HCT116 (cell line): ENCODE measurements at regions not wholly inside any gene's neighbourhood (a gene's known extent, or its start where the extent isn't known, plus 50 kb on each side); places are given as distances from the start of the nearest gene placed in this dataset.

Experiments
- ATAC-seq: fragments of 200-7000 bp; cut with Tn5 transposase; 2 replicates; pipeline ENCODE4 v1.9.1; 2020; ENCODE audit warnings: mild to moderate bottlenecking, moderate library complexity
- BruUV-seq: library from RNA; stranded (reverse); fragments of 400-500 nt; replicated peaks from 2 replicates; lab custom pipeline; 2021; lab: Mats Ljungman, UMichigan
- CTCF ChIA-PET: fragments of 300-600 bp; sonication (Branson Sonifier 250); formaldehyde crosslinking; loops from one replicate; lab custom pipeline; 2021; ENCODE audit warnings: antibody characterized with exemption; lab: Charles Lee
- POLR2A ChIA-PET: fragments of 300-600, 350-600 bp; sonication (Branson Sonifier 250); formaldehyde crosslinking; loops from one replicate; lab custom pipeline; 2021; ENCODE audit warnings: antibody characterized with exemption; lab: Charles Lee
- RAD21 ChIA-PET, 2 experiments: fragments of 300-600 bp; sonication (Branson Sonifier 250); formaldehyde crosslinking; loops; one replicate each; lab custom pipeline; 2023; ENCODE audit warnings: low total read pairs in 2 of 2; ENCODE audit not compliant: uncharacterized antibody in 2 of 2, unreplicated experiment in 2 of 2, low non-redundant PET in 1 of 2; lab: Charles Lee
- DNase-seq: peaks from one replicate; pipeline ENCODE4 v3.0.0-alpha.2; 2010; ENCODE audit warnings: low read depth, low spot score
- H2AFZ ChIP-seq: fragments of 200-600 bp; shearing (Covaris generic), sonication (generic); 2 replicates; pipeline ENCODE4 v1.6.1; 2017; ENCODE audit warnings: low read depth, mixed run types, mixed read lengths, antibody characterized with exemption, low read length; ENCODE audit not compliant: poor library complexity, severe bottlenecking
- H3K27ac ChIP-seq: 2 replicates; pipeline ENCODE4 v1.5.1; 2012; ENCODE audit warnings: low read depth, low read length
- H3K27me3 ChIP-seq: fragments of 200-600 bp; sonication (generic); 2 replicates; pipeline ENCODE4 v1.6.1; 2016; ENCODE audit warnings: mixed run types, low read length, mixed read lengths; ENCODE audit not compliant: insufficient read depth
- H3K36me3 ChIP-seq, 2 experiments: fragments of 200-500 bp in 1 of 2; fragments of 200-600 bp in 1 of 2; sonication (Bioruptor generic) in 1 of 2; sonication (generic) in 1 of 2; 2 replicates each; pipeline versions ENCODE4 v1.5.1 to v1.6.1; 2014 to 2016; ENCODE audit warnings: low read length in 2 of 2, inconsistent platforms in 1 of 2, mixed read lengths in 1 of 2, mixed run types in 1 of 2; ENCODE audit not compliant: insufficient read depth in 2 of 2, control insufficient read depth in 1 of 2
- H3K4me1 ChIP-seq, 2 experiments: fragments of 200-600 bp in 1 of 2; sonication (generic) in 1 of 2; 2 replicates each; pipeline versions ENCODE4 v1.5.1 to v1.6.1; 2012 to 2017; ENCODE audit warnings: low read length in 2 of 2, inconsistent platforms in 1 of 2, mild to moderate bottlenecking in 1 of 2, mixed read lengths in 1 of 2, mixed run types in 1 of 2, moderate library complexity in 1 of 2; ENCODE audit not compliant: insufficient read depth in 2 of 2, control insufficient read depth in 1 of 2
- H3K4me2 ChIP-seq: fragments of 200-600 bp; sonication (generic); 2 replicates; pipeline ENCODE4 v1.6.1; 2017; ENCODE audit warnings: mixed run types, low read length, mixed read lengths
- H3K4me3 ChIP-seq, 2 experiments: fragments of 200-600 bp in 1 of 2; sonication (generic) in 1 of 2; replicated peaks in 1 of 2; 2 replicates each; pipeline ENCODE4 v1.5.1; 2011 to 2016; ENCODE audit warnings: low read length in 2 of 2, control low read depth in 1 of 2, low read depth in 1 of 2, mild to moderate bottlenecking in 1 of 2, mixed read lengths in 1 of 2, mixed run types in 1 of 2
- H3K79me2 ChIP-seq: fragments of 200-600 bp; sonication (generic); 2 replicates; pipeline ENCODE4 v1.6.1; 2017; ENCODE audit warnings: mild to moderate bottlenecking, mixed run types, low read length, moderate library complexity, mixed read lengths; ENCODE audit not compliant: insufficient read depth
- H3K9ac ChIP-seq: fragments of 200-600 bp; sonication (generic); 2 replicates; pipeline ENCODE4 v1.6.1; 2016; ENCODE audit warnings: low read length, mixed read lengths
- H3K9me2 ChIP-seq: fragments of 200-600 bp; sonication (generic), shearing (Covaris generic); 2 replicates; pipeline ENCODE4 v1.6.1; 2017; ENCODE audit warnings: mixed run types, mild to moderate bottlenecking, moderate library complexity; ENCODE audit not compliant: insufficient read depth
- H3K9me3 ChIP-seq, 2 experiments: fragments of 200-500 bp in 1 of 2; fragments of 200-600 bp in 1 of 2; sonication (Bioruptor generic) in 1 of 2; sonication (generic) in 1 of 2; 2 replicates each; pipeline ENCODE4 v1.6.1; 2014 to 2017; ENCODE audit warnings: low read length in 2 of 2, mixed read lengths in 2 of 2, inconsistent platforms in 1 of 2, low read depth in 1 of 2, mild to moderate bottlenecking in 1 of 2, mixed run types in 1 of 2, moderate library complexity in 1 of 2; ENCODE audit not compliant: control insufficient read depth in 1 of 2, insufficient read depth in 1 of 2
- H4K20me1 ChIP-seq: fragments of 200-600 bp; sonication (generic), shearing (Covaris generic); 2 replicates; pipeline ENCODE4 v1.6.1; 2017; ENCODE audit warnings: mixed run types, mild to moderate bottlenecking, moderate library complexity; ENCODE audit not compliant: insufficient read depth
- ATF3 ChIP-seq: IDR thresholded peaks from 2 replicates; pipeline ENCODE4 v1.6.1; 2012
- CBX3 ChIP-seq: IDR thresholded peaks from 2 replicates; pipeline ENCODE4 v1.6.1; 2012; ENCODE audit warnings: low read depth
- CTCF ChIP-seq, 3 experiments: fragments of 200-600 bp in 1 of 3; sonication (generic) in 1 of 3; IDR thresholded peaks in 2 of 3; conservative IDR thresholded peaks in 1 of 3; 2 replicates each; pipeline ENCODE4 v1.5.1; 2012 to 2017; ENCODE audit warnings: low read depth in 2 of 3, low read length in 2 of 3, antibody characterized with exemption in 1 of 3, borderline replicate concordance in 1 of 3, control low read depth in 1 of 3, mild to moderate bottlenecking in 1 of 3, mixed read lengths in 1 of 3, mixed run types in 1 of 3, moderate library complexity in 1 of 3; ENCODE audit not compliant: insufficient read depth in 1 of 3
- EGR1 ChIP-seq: IDR thresholded peaks from 2 replicates; pipeline ENCODE4 v1.6.1; 2012; ENCODE audit warnings: low read depth
- EZH2 ChIP-seq: fragments of 200-600 bp; sonication (generic); IDR thresholded peaks from 2 replicates; pipeline ENCODE4 v1.6.1; 2017; ENCODE audit warnings: antibody characterized with exemption, mixed run types
- EZH2phosphoT487 ChIP-seq: fragments of 200-600 bp; IDR thresholded peaks from 2 replicates; pipeline ENCODE4 v1.6.1; 2018; ENCODE audit warnings: antibody characterized with exemption, borderline replicate concordance
- JUND ChIP-seq: IDR thresholded peaks from 2 replicates; pipeline ENCODE4 v1.6.1; 2012
- POLR2A ChIP-seq: IDR thresholded peaks from 2 replicates; pipeline ENCODE4 v1.7.0; 2011; ENCODE audit warnings: borderline replicate concordance; ENCODE audit not compliant: insufficient read depth, insufficient read length; ENCODE audit errors: extremely low read depth
- RAD21 ChIP-seq: IDR thresholded peaks from 2 replicates; pipeline ENCODE4 v1.6.1; 2012; ENCODE audit warnings: low read depth, mild to moderate bottlenecking
- SIN3A ChIP-seq: IDR thresholded peaks from 2 replicates; pipeline ENCODE4 v1.6.1; 2012; ENCODE audit warnings: low read depth
- SP1 ChIP-seq: IDR thresholded peaks from 2 replicates; pipeline ENCODE4 v1.6.1; 2012; ENCODE audit warnings: low read depth
- YY1 ChIP-seq: IDR thresholded peaks from 2 replicates; pipeline ENCODE4 v1.6.1; 2011; ENCODE audit warnings: low read length, low read depth, moderate library complexity, mild to moderate bottlenecking; ENCODE audit not compliant: insufficient replicate concordance; ENCODE audit errors: extremely low read depth
- ZFX ChIP-seq: fragments of 450-650 bp; IDR thresholded peaks from 2 replicates; pipeline ENCODE4 v1.6.1; 2017
- ZNF274 ChIP-seq: fragments of 200-500 bp; sonication (Bioruptor generic); IDR thresholded peaks from 2 replicates; pipeline ENCODE4 v1.6.1; 2014; ENCODE audit warnings: mild to moderate bottlenecking, low read depth, low read length, inconsistent platforms
- intact Hi-C: fragments of 100-400 bp; cut with micrococcal nuclease; formaldehyde crosslinking; loops from 2 replicates; pipeline ENCODE4 v1.10.0; 2022
- TF ChIP-seq, protein P1 (sequence below): IDR thresholded peaks from 2 replicates; pipeline ENCODE4 v1.6.1; 2012; ENCODE audit warnings: low read depth

- intact Hi-C loops, result no loop called here
- no peak for ATAC-seq
- Histone ChIP-seq H3K4me3 (no peak overlapping the region), H3K27ac (no peak overlapping the region), H2AFZ (no peak overlapping the region), H3K79me2 (no peaks in the 10 kb centered on the region), H4K20me1 (no peaks in the 10 kb centered on the region), H3K27me3 (no peaks in the 10 kb centered on the region), H3K9me2 (no peaks in the 10 kb centered on the region), H3K4me1 (no peaks in the 10 kb centered on the region), H3K4me2 (no peak overlapping the region), H3K9me3 (no peaks in the 10 kb centered on the region), H3K36me3 (no peaks in the 10 kb centered on the region), H3K9ac (no peak overlapping the region)
- no TSS peak for BruUV-seq
- ChIA-PET RAD21 (no interaction called here), POLR2A (no interaction called here), CTCF (no interaction called here)
- DNase-seq, result no peak
- TF ChIP-seq ZNF274, result no peak
- no peak for TF ChIP-seq EZH2
- TF ChIP-seq POLR2A, result no peak
- TF ChIP-seq SP1, result no peak
- no peak for TF ChIP-seq CBX3
- no peak for TF ChIP-seq EGR1
- TF ChIP-seq, all 23 proteins: peak for 0
These were observed 157.4 kb downstream of the KLHL28 start for GRCh38 chr14:44804391-44804790.

DNA sequence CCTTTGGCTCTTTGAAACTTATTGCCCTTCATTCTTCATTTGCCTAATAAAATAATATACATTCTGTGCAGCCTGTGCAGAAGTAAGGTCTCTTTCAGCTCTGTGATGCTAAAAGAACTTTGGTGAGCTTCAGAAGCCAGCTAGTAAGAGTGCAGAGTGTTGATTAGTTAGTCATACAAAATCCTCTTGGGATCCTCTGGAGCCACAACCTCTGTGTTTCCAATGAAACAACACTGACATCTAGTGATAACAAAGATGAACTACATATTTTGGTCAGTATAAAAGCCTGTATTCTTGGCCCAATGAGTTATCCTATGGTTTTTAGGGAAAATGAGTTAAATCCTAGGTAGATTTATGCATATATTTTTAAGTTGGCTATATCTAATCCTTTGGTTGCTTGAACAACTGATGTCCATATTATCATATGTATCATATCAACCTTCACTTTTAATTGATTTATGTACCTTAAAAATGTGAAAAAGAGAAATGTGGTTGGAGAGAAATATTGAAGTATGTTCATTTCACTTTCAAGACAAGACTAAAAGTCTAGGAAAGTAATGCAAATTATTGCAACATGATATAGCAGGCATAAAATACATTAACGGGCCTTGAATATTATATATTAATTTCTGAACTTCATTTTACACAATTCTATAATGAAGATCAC, 158.4 kb downstream of the KLHL28 start:
- no peaks in the 10 kb centered on the region for H3K4me1 ChIP-seq
- no peaks in the 10 kb centered on the region for H3K27me3 ChIP-seq
- no peaks in the 10 kb centered on the region for H3K9me3 ChIP-seq
- DNase-seq (peak; percentile 45), ATAC-seq (peak; percentile 87)
- ChIA-PET POLR2A (no interaction called here), RAD21 (no interaction called here), CTCF (no interaction called here)
- TF ChIP-seq, protein P1, sequence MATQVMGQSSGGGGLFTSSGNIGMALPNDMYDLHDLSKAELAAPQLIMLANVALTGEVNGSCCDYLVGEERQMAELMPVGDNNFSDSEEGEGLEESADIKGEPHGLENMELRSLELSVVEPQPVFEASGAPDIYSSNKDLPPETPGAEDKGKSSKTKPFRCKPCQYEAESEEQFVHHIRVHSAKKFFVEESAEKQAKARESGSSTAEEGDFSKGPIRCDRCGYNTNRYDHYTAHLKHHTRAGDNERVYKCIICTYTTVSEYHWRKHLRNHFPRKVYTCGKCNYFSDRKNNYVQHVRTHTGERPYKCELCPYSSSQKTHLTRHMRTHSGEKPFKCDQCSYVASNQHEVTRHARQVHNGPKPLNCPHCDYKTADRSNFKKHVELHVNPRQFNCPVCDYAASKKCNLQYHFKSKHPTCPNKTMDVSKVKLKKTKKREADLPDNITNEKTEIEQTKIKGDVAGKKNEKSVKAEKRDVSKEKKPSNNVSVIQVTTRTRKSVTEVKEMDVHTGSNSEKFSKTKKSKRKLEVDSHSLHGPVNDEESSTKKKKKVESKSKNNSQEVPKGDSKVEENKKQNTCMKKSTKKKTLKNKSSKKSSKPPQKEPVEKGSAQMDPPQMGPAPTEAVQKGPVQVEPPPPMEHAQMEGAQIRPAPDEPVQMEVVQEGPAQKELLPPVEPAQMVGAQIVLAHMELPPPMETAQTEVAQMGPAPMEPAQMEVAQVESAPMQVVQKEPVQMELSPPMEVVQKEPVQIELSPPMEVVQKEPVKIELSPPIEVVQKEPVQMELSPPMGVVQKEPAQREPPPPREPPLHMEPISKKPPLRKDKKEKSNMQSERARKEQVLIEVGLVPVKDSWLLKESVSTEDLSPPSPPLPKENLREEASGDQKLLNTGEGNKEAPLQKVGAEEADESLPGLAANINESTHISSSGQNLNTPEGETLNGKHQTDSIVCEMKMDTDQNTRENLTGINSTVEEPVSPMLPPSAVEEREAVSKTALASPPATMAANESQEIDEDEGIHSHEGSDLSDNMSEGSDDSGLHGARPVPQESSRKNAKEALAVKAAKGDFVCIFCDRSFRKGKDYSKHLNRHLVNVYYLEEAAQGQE, result no peak
- no peak for TF ChIP-seq EZH2phosphoT487
- no peak for TF ChIP-seq JUND
- no peak for TF ChIP-seq EGR1
- TF ChIP-seq CTCF (IDR thresholded peaks at IDR 0.05 in 2 of 3, conservative IDR thresholded peaks at IDR 0.05 in 1 of 3; ENCODE audit: borderline replicate concordance in 1 of 3, insufficient read depth in 1 of 3, low read depth in 2 of 3, low read length in 2 of 3), result peak in 2 of 3 experiments; percentile 47 to 78; a peak in 3 of 6 replicates
- no peak for TF ChIP-seq ATF3
- TF ChIP-seq ZFX, result no peak
- no peak for TF ChIP-seq YY1
- no peak for TF ChIP-seq CBX3
- no peak for TF ChIP-seq SIN3A
- TF ChIP-seq EZH2, result no peak
- peak; percentile 70 for TF ChIP-seq RAD21
- H2AFZ ChIP-seq, result no peak overlapping the region
- no peaks in the 10 kb centered on the region for H3K36me3 ChIP-seq
- no peak overlapping the region for H3K4me3 ChIP-seq
- intact Hi-C loops, result no loop called here
- no peaks in the 10 kb centered on the region for H4K20me1 ChIP-seq
- BruUV-seq, result no TSS peak
- H3K9me2 ChIP-seq, result no peaks in the 10 kb centered on the region
- no peaks in the 10 kb centered on the region for H3K79me2 ChIP-seq
- no peak overlapping the region for H3K9ac ChIP-seq
- H3K27ac ChIP-seq, result no peak overlapping the region
- H3K4me2 ChIP-seq, result no peak overlapping the region
